Mesenchymal stem cell (in vitro differentiated cells and primary cell): ENCODE measurements at regions not wholly inside any gene's neighbourhood (a gene's known extent, or its start where the extent isn't known, plus 50 kb on each side); places are given as distances from the start of the nearest gene placed in this dataset.

Source experiments
- DNase-seq: peaks from one replicate; pipeline ENCODE4 v3.0.0-alpha.2; 2013
- H2AFZ ChIP-seq: one replicate; pipeline ENCODE4 v1.6.1; 2013; ENCODE audit warnings: low read depth, mild to moderate bottlenecking, control low read depth, inconsistent platforms, low read length, moderate library complexity
- H2AK5ac ChIP-seq: 2 replicates; pipeline ENCODE4 v1.6.1; 2013; ENCODE audit warnings: low read length, moderate library complexity, mild to moderate bottlenecking, inconsistent platforms; ENCODE audit not compliant: severe bottlenecking
- H2BK120ac ChIP-seq: one replicate; pipeline ENCODE4 v1.6.1; 2013; ENCODE audit warnings: low read depth, mild to moderate bottlenecking, inconsistent platforms, low read length, moderate library complexity
- H2BK12ac ChIP-seq, 2 experiments: one replicate each; pipeline ENCODE4 v1.6.1; 2013; ENCODE audit warnings: inconsistent platforms in 2 of 2, low read length in 2 of 2, mild to moderate bottlenecking in 2 of 2, moderate library complexity in 2 of 2, control low read depth in 1 of 2
- H2BK15ac ChIP-seq: one replicate; pipeline ENCODE4 v1.6.1; 2013; ENCODE audit warnings: mild to moderate bottlenecking, low read depth, inconsistent platforms; ENCODE audit not compliant: poor library complexity, severe bottlenecking
- H2BK5ac ChIP-seq: 2 replicates; pipeline ENCODE4 v1.6.1; 2013; ENCODE audit warnings: low read depth, mild to moderate bottlenecking, low read length, control low read depth, inconsistent platforms; ENCODE audit not compliant: poor library complexity, severe bottlenecking
- H3K14ac ChIP-seq, 2 experiments: one replicate each; pipeline ENCODE4 v1.6.1; 2013; ENCODE audit warnings: inconsistent platforms in 2 of 2, low read length in 2 of 2, control low read depth in 1 of 2, mild to moderate bottlenecking in 1 of 2, moderate library complexity in 1 of 2
- H3K18ac ChIP-seq, 2 experiments: one replicate each; pipeline ENCODE4 v1.6.1; 2013; ENCODE audit warnings: inconsistent platforms in 2 of 2, low read length in 2 of 2, control low read depth in 1 of 2, low read depth in 1 of 2, mild to moderate bottlenecking in 1 of 2
- H3K23ac ChIP-seq, 2 experiments: one replicate each; pipeline ENCODE4 v1.6.1; 2013; ENCODE audit warnings: inconsistent platforms in 2 of 2, low read length in 2 of 2, mild to moderate bottlenecking in 2 of 2, moderate library complexity in 2 of 2, control low read depth in 1 of 2
- H3K27ac ChIP-seq: 2 replicates; pipeline ENCODE4 v1.5.1; 2013; ENCODE audit warnings: mild to moderate bottlenecking, moderate library complexity, low read length, control low read depth, inconsistent platforms; ENCODE audit not compliant: poor library complexity, severe bottlenecking
- H3K27me3 ChIP-seq, 2 experiments: 2 replicates each; pipeline versions ENCODE4 v1.6.1 to v1.7.0; 2013; ENCODE audit warnings: low read length in 2 of 2, mild to moderate bottlenecking in 2 of 2, moderate library complexity in 2 of 2, control low read depth in 1 of 2, inconsistent platforms in 1 of 2; ENCODE audit not compliant: control insufficient read depth in 1 of 2, insufficient read depth in 1 of 2
- H3K36me3 ChIP-seq, 2 experiments: 2 replicates each; pipeline versions ENCODE4 v1.6.1 to v1.7.0; 2013; ENCODE audit warnings: low read length in 2 of 2, control low read depth in 1 of 2, inconsistent platforms in 1 of 2, low read depth in 1 of 2, mild to moderate bottlenecking in 1 of 2; ENCODE audit not compliant: insufficient read depth in 2 of 2, control insufficient read depth in 1 of 2
- H3K4ac ChIP-seq, 2 experiments: one replicate each; pipeline ENCODE4 v1.6.1; 2013; ENCODE audit warnings: inconsistent platforms in 2 of 2, low read length in 2 of 2, mild to moderate bottlenecking in 2 of 2, moderate library complexity in 2 of 2, control low read depth in 1 of 2, low read depth in 1 of 2
- H3K4me1 ChIP-seq: 2 replicates; pipeline ENCODE4 v1.6.1; 2013; ENCODE audit warnings: low read depth, low read length, control low read depth; ENCODE audit not compliant: control insufficient read depth, insufficient read depth
- H3K4me2 ChIP-seq: 2 replicates; pipeline ENCODE4 v1.6.1; 2013; ENCODE audit warnings: low read length, mild to moderate bottlenecking, inconsistent platforms; ENCODE audit not compliant: poor library complexity, severe bottlenecking
- H3K4me3 ChIP-seq, 2 experiments: 2 replicates each; pipeline versions ENCODE4 v1.5.1 to v1.7.0; 2013; ENCODE audit warnings: low read length in 2 of 2, mild to moderate bottlenecking in 2 of 2, control low read depth in 1 of 2, low read depth in 1 of 2; ENCODE audit not compliant: insufficient read depth in 1 of 2
- H3K79me1 ChIP-seq: replicated peaks from 2 replicates; pipeline ENCODE4 v1.6.1; 2013; ENCODE audit warnings: mild to moderate bottlenecking, control low read depth, low read length, inconsistent platforms; ENCODE audit not compliant: poor library complexity, severe bottlenecking
- H3K9ac ChIP-seq: 2 replicates; pipeline ENCODE4 v1.7.0; 2013; ENCODE audit warnings: mild to moderate bottlenecking, low read length, moderate library complexity
- H3K9me3 ChIP-seq: 2 replicates; pipeline ENCODE4 v1.7.0; 2013; ENCODE audit warnings: mild to moderate bottlenecking, low read length; ENCODE audit not compliant: control insufficient read depth
- H4K8ac ChIP-seq: one replicate; pipeline ENCODE4 v1.6.1; 2013; ENCODE audit warnings: inconsistent platforms, mild to moderate bottlenecking, low read length, moderate library complexity
- H4K91ac ChIP-seq: one replicate; pipeline ENCODE4 v1.6.1; 2013; ENCODE audit warnings: mild to moderate bottlenecking, low read length, inconsistent platforms
- WGBS: methylation state at CpG from one replicate; pipeline ENCODE4 v1.1.7; 2013; ENCODE audit warnings: mixed read lengths; 5-methylcytosine and 5-hydroxymethylcytosine counted together

DNA sequence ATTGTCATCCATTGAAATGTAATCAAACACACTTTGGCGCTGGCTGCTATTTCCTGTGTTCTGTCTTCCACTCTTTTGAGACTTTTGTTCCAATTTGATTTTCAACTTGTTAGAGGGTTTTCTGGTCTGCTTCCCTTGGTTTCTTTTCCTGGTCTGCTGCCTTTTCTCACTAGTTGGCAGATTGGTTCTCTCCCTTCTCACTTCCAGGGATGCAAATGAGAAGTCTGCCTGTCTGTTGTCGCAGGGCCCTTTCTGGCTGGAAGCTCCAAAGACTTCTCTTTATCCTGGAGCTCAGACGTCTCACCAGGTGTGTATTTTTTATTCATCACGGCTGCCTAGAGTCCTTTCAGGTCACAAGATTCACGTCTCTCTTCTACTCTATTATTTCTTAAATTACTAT is 84.0 kb downstream of the RPS6KA4 start:
- no peak overlapping the region for H3K14ac ChIP-seq
- no peaks in the 10 kb centered on the region for H3K4me1 ChIP-seq
- no peak overlapping the region for H2BK5ac ChIP-seq
- no peak overlapping the region for H2AFZ ChIP-seq
- H4K8ac ChIP-seq: no peak overlapping the region
- H3K23ac ChIP-seq: no peak overlapping the region
- no peaks in the 10 kb centered on the region for H3K79me1 ChIP-seq
- 78% methylated on average over 5 of the region's 5 CpGs for WGBS
- H3K4ac ChIP-seq: no peak overlapping the region
- H3K9ac ChIP-seq: no peak overlapping the region
- no peak overlapping the region for H3K18ac ChIP-seq
- no peaks in the 10 kb centered on the region for H3K36me3 ChIP-seq
- H3K4me2 ChIP-seq: no peak overlapping the region
- H2AK5ac ChIP-seq: no peak overlapping the region
- no peaks in the 10 kb centered on the region for H3K9me3 ChIP-seq
- H2BK15ac ChIP-seq: no peak overlapping the region
- no peak overlapping the region for H3K27ac ChIP-seq
- no peak overlapping the region for H2BK12ac ChIP-seq
- H2BK120ac ChIP-seq: no peak overlapping the region
- no peak for DNase-seq
- no peak overlapping the region for H4K91ac ChIP-seq
- peaks cover 48 to 78% of the 10 kb centered on the region in 2 experiments for H3K27me3 ChIP-seq
- H3K4me3 ChIP-seq: no peak overlapping the region

GRCh38 chr11:64444838-64445441 is 86.0 kb downstream of the RPS6KA4 start:
- peak; percentile 16 for DNase-seq
- Histone ChIP-seq H3K9me3 (no peaks in the 10 kb centered on the region), H3K27me3 (peaks cover 64 to 83% of the 10 kb centered on the region in 2 experiments), H2BK15ac (no peak overlapping the region), H3K4me2 (no peak overlapping the region), H3K18ac (no peak overlapping the region), H3K79me1 (no peaks in the 10 kb centered on the region), H3K36me3 (no peaks in the 10 kb centered on the region), H4K91ac (peak overlapping the region; percentile 52), H2BK12ac (no peak overlapping the region), H3K27ac (no peak overlapping the region), H2BK120ac (no peak overlapping the region), H3K4ac (no peak overlapping the region), H2BK5ac (no peak overlapping the region), H2AK5ac (no peak overlapping the region), H3K4me3 (no peak overlapping the region), H2AFZ (no peak overlapping the region), H4K8ac (no peak overlapping the region), H3K14ac (no peak overlapping the region), H3K9ac (no peak overlapping the region), H3K4me1 (peaks cover 14% of the 10 kb centered on the region), H3K23ac (no peak overlapping the region)
- WGBS: 93% methylated on average over 4 of the region's 4 CpGs

DNA sequence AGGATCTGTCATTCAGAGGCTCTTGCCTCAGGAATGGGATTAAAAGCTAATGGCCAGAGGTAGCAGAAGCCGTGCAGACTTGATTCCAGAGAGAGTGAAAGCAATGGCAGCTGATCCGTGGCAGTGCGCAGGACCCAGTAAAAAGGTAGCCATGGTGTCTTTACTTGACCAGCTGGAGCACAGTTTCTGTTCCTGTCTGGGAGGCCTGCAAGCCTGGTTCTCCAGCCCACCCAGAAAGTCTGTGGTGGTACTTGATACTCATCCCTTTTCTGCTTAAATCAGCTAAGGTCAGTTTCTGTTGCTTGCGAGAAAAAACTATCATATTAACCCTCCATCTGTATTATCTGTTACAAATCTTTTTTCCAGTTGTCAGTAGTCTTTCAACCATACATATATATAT is 86.7 kb downstream of the RPS6KA4 start:
- Histone ChIP-seq H2BK5ac (no peak overlapping the region), H3K4me1 (peaks cover 14% of the 10 kb centered on the region), H2AFZ (no peak overlapping the region), H3K9me3 (no peaks in the 10 kb centered on the region), H3K23ac (no peak overlapping the region), H2AK5ac (no peak overlapping the region), H4K8ac (no peak overlapping the region), H3K36me3 (no peaks in the 10 kb centered on the region), H3K9ac (no peak overlapping the region), H2BK12ac (no peak overlapping the region), H2BK15ac (no peak overlapping the region), H3K18ac (no peak overlapping the region), H3K4me3 (no peak overlapping the region), H3K79me1 (no peaks in the 10 kb centered on the region), H3K27ac (no peak overlapping the region), H4K91ac (no peak overlapping the region), H3K4me2 (no peak overlapping the region), H3K14ac (no peak overlapping the region), H3K27me3 (peaks cover 62 to 83% of the 10 kb centered on the region in 2 experiments), H3K4ac (no peak overlapping the region), H2BK120ac (no peak overlapping the region)
- no peak for DNase-seq
- 92% methylated on average over 3 of the region's 4 CpGs for WGBS

DNA sequence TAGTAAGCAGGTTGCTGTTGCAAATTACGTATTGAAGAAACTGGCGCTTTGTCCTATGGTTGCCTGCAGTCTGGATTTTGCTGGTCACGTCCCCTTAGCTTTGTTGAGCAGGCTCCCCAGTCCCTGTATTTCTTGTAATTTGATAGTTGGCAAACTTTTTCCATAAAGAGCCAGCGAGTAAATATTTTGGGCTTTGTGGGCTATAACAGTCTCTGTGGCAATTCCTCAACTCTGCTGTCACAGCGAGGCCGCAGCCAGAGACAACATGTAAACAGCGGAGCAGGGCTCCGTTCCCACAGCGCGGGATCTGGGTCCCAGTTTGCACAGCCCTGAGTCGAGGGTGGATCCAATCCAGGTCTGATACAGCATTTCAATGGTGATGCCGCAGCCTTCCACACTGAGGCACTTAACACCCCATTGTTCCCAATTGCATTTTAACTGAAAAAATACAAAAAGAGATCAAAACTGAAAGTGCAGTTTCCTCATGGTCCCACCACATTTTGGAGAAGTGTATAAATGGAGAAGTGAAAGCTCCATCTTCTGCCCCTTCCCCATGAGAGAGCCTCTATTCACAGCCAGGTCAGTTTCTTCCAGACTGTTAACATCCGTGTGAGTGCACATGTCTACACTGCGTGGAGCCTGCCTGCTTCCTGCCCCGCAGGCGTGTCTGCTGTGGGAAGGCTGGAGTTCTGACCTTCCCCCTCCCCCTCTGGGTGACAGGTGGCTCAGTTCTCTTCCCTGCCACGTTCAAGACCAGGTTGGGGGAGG is 89.1 kb downstream of the RPS6KA4 start:
- DNase-seq: peak; percentile 57
- Histone ChIP-seq H3K9me3 (no peaks in the 10 kb centered on the region), H3K36me3 (no peaks in the 10 kb centered on the region), H3K4me2 (no peak overlapping the region), H3K23ac (no peak overlapping the region), H3K9ac (peak overlapping the region; percentile 28), H3K14ac (no peak overlapping the region), H3K79me1 (no peaks in the 10 kb centered on the region), H3K4me3 (peak overlapping the region in 1 of 2 experiments; percentile 69), H2BK15ac (no peak overlapping the region), H3K18ac (no peak overlapping the region), H2AFZ (no peak overlapping the region), H2BK5ac (no peak overlapping the region), H3K4me1 (peaks cover 14% of the 10 kb centered on the region), H2BK120ac (no peak overlapping the region), H4K8ac (no peak overlapping the region), H3K27me3 (peaks cover 59 to 78% of the 10 kb centered on the region in 2 experiments), H2BK12ac (no peak overlapping the region), H2AK5ac (no peak overlapping the region), H3K4ac (no peak overlapping the region), H4K91ac (no peak overlapping the region), H3K27ac (no peak overlapping the region)
- WGBS: 26% methylated on average over 15 of the region's 17 CpGs
